GM18907 (cell line): ENCODE measurements at regions not wholly inside any gene's neighbourhood (a gene's known extent, or its start where the extent isn't known, plus 50 kb on each side); places are given as distances from the start of the nearest gene placed in this dataset.

Experiments used
- ATAC-seq: cut with Tn5 transposase; IDR thresholded peaks from one replicate; pipeline ENCODE4 v1.9.1; 2021; ENCODE audit warnings: mild to moderate bottlenecking, moderate library complexity; ENCODE audit not compliant: unreplicated experiment

DNA sequence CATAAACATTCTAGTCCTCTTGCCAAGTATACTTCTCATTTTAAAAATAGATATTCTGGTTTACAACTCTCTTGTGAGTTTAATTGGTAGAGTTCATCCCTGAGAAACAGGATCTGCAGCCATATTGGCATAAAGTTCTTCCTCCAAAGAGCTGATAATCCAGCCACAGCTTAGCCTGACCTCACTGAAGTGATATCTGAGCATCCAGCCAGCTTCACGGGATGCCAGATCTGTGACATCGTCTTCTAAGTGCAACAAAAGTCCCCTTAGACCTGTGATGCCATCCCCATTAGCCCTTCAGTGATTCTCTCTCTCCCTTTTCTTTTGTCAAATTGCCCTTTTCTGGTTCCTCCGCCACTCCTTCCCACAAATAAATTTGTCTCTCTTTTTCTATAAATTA lies 180.6 kb upstream of the STXBP5 start:
- no peak for ATAC-seq

DNA sequence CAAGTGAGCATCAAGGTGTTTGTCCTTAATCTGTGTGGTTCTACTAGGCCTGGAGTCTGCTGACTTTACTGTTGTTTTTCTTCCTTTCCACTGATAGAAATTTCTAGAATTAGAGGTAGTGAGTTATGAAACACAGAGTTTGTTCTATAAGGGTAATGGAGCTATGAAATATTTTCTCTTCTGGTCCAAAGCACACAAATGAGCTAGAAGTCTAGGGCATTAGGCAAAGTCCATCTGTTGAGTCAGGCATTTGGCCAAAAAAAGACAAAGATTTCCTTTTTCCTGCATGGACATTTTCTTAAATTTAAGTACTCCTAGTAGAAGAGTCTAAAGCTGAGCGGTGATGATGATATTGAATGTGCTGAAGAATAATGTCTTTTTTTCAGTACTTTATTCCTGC lies 174.3 kb upstream of the STXBP5 start:
- no peak for ATAC-seq

DNA sequence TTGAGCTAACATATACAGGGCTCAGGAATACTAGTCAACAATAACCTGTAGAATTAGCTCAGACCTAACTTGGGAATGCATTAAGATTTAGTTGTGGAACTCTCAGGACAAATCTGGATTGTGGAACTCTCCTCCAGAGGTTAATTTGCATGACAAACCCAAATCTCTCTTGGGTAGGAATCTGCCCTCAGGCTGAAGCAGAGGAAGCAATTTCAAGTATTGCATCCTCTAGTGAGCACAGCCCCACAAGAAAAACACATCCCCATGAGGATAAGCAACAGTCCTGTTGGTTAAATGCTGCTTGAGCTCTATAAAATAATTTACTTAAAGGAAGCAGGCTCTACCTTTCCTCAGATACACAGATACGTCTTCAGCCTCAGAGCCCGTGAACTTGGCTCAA lies 170.9 kb upstream of the STXBP5 start:
- ATAC-seq: no peak

DNA sequence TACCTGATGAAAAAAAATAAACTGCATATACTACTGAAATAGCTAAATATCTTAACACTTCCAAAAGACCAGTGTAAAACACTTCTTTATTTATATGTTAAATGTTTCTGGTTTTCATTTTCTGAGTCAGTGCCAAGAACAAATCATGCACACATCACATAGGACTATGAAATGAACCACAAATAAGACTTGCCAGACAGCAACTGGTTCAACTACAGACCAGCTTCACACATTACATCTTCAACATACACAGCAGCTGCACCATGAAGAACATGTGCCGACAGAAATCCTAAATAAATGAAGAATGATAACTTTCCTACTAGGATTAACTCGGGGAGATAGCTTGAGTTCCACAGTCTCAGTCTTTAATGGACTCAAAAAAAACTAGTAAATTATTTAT lies 168.3 kb upstream of the STXBP5 start:
- no peak for ATAC-seq

DNA sequence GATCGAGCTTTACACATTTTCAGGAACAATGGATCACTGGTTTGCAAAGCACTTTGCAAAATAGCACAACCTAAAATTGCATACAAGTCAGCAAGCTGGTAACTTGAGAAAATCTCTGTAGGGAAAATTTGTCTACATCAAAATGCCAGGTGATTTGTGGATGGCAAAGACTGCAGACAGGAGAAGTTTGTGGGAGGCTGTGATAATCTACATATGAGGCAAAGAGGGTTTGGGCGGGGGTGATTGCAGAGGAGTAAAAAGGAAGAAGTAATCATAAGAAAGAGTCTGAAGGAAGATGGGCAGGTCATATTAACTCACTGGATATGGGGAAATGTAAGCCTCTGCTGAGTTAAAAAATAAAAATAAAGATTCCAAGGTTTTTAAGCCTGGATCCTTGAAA lies 166.3 kb upstream of the STXBP5 start:
- no peak for ATAC-seq

DNA sequence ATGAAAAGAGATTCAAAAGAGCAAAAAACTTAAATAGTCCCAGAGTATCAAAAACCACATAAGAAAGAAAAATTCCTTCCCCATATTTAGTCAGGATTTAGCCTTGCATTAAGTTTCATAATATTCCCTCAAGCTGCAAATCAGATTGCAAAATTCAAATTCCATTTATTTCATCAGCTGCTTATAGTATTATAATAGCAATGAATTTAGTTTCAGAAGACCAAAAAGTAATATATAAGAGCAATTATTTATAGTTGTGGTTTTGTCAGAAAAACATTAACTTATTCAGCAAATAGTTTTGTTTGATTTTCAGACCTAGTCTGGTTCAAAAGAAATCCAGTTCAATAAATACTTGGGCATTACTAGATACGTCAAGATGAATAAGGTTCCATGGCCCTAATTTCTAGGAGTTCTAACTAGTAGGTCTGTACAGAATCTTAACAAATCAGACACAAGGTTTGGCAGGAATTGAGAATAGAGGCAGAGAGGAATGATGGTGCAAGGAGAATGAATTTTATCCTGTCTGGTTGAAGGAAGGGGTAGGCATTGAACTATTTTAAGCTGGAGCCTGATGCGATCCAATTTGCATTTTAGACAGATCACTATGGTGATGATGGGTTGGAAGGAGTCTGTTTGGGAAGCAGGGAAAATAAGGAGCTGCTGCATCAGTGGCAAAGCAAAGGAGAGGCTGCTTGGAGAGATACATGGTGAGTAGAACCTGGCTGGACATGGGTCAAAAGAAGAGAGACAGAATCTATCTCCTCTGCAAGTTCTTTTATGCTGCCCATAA lies 163.9 kb upstream of the STXBP5 start:
- ATAC-seq: no peak

DNA sequence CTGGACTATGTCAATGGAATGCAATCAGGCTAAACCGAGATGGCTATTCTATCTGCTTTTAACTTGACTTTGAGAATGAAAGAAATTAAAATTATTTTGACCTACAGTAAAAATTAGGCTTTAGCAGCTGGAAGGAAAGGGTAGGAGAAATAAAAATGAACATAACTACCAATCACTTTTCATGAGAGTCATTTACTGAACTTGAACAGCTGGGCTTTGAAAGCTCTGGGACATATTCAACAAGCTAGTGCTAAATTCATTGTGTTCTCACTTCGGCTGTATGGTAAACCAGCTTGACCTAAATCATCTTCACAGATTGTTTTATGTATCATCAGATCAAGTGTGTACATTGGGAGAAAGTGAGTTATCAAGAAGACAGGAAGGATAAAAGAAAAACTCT lies 161.5 kb upstream of the STXBP5 start:
- no peak for ATAC-seq

DNA sequence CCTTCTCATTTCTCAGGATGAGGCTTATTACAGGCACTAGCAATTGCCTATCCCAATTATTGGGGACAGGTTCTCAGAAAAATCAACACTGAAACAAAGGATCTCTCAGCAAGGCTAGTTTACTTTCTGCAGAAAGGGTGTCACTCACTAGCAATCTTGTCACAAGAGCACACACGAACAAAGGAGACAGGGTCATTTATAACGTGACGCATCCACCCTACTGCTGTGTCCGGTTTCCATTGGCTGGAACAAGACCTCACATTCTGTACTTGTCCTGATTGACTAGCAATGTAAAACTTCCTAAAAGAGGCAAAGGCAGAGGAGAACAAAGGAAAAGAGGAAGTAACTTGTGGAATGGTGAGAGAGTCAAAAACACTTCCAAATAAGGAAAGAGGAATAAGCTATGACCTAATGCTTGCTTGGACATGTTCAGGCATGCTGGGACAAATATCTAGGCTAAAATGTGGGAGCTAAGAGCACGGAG lies 160.2 kb upstream of the STXBP5 start:
- no peak for ATAC-seq

DNA sequence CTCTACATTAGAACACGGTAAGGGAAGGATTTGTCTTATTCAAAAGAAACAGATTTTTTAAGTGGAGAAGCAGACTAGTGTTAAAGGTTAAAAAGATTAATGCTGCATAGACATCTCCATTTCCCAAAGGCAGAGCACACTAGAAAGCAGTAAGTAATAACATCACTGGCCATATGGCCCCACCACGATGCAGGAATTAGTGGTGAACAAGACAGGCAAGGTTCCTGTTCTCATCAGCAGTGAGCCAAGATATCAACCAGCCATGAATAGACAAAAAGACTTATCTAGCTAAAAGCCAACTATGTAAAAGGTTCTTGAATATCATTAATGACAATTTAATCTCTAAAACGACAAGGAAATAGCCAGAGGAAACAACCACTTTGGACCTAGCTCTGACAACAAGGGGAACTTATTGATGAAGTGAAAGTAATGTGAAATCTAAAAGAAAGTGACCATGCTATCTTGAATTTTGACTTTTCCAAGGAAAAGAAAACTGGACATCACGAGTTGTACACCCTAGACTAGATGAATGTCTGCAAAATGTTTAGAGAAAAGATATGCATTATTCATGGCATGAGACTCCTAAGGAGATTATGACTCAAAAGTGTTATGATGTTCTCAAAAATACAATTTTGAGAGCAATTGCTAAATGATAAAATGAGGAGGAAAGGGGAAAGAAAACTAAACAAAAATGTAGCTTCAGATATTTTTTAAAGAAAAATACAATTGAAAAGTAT lies 157.9 kb upstream of the STXBP5 start:
- ATAC-seq: no peak

DNA sequence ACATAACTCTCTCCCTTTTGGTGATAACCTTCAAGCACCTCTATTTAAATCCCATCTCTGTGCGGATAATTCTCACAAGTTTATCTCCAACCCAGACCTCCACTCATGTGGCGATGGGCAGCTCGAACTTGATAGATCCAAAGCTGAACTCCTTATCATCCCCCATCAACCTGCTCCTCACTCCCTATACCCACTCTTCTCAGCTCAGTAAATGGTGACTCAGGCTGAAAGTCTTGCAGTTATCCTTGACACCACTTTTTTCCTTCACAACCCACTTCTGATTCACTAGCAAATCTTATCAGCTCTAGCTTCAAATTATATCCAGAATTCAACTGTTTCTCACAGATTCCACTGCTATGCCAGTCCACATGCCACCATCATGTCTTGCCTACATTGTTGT lies 155.3 kb upstream of the STXBP5 start:
- ATAC-seq: no peak

DNA sequence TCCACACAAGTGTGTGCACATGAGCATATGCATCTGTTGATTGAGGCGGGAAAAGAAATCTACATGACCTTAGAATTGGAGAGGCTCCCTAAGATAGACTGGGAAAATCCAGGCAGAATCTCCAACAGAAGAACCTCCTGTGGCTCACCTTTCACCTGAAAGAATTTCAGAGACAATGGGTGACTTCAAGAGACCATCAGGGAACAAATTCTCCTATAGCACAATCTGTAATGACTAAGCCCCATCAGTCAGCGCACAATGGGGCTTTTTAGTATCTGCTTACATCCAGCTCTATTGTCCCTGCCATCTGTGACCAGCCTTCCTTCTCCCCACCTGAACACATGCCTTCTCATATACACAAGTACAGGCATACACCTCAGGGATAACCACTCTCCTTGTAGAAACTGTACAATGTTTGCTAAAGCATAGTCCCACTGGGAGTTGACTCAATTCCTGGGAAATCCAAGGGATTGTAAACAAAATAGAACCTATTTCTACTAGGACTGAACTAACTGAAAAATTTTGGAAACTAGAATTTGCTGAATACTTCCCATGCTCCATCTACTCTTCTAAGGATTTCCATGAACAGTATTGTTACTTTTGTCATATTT lies 150.8 kb upstream of the STXBP5 start:
- no peak for ATAC-seq

DNA sequence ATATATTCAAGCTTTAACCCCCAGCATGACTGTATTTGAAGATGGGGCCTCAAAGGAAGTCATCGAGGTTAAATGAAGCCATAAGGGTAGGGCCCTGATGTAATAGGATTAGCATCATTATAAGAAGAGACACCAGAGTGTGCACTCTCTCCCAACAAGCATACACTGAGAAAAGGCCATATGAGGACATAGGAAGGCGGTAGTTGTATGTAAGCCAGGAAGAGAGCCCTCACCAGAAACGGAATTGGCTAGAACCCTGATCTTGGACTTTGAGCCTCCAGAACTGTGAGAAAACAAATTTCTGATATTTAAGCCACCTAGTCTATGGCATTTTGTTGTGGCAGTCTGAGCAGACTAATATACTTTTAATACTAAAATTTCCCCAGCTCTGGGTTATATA lies 150.1 kb upstream of the STXBP5 start:
- ATAC-seq: no peak

DNA sequence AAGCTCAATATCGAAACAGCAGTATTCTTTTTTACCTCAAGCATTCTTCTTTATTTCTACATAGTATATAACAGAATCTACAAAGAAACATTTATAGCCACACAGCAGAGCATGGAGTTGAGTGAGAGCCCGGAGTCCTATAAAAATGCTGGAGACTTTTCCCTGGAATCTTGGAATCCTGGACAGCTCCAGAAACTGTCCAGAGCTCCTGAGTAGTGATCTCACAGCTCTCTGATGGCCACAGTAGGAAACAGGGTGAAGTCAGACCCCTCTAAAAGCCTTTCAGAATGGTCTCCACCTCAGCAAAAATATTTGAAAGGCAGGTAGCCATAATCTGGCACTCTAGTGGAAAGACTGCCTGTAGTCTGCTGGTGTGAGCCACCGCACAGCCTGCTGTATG lies 149.3 kb upstream of the STXBP5 start:
- ATAC-seq: no peak

DNA sequence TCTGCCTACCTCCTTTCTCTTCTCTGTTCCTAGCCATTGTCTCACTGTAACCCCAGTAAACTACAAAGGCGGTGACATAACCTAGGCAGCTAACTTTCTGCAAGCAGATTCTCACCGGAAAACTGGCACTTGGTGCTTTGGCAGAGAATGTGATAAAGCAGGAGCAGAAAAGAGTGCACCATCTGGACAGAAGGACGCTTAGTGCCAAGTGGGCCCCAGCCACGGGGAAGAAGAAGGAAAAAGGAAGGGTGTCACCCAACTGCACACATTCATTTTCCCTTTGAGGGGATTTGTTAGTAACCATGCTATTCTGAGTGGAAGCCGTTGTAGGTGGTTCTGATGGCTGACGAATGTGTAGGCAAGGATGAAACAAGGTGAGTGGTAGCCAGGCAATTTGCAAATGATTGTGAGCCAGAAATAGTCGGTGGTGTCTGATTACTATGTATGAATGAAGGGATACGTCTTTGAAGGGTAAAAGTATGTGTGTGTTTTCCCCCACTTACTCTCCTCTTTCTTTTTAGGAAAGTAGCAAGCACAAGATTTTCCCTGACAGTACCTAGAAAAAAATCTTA lies 148.3 kb upstream of the STXBP5 start:
- no peak for ATAC-seq

DNA sequence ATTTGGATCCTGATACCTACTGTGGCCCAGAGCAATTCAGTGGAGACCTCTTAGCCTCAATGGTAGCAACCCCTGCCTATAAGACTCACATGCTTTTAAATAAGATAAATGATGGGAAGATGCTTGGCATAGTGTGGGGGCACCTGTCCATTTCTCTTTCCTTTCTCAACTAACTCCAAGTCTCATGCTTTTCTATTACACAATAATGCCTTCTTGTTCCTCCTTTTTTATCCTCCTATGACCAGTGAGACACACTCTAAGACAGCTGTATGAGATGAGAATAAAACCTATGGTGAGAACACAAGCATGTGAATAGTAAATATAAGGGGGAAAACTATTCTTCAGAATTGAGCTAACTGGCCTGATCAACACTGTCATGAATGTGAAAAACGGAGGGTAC lies 147.0 kb upstream of the STXBP5 start:
- ATAC-seq: no peak

DNA sequence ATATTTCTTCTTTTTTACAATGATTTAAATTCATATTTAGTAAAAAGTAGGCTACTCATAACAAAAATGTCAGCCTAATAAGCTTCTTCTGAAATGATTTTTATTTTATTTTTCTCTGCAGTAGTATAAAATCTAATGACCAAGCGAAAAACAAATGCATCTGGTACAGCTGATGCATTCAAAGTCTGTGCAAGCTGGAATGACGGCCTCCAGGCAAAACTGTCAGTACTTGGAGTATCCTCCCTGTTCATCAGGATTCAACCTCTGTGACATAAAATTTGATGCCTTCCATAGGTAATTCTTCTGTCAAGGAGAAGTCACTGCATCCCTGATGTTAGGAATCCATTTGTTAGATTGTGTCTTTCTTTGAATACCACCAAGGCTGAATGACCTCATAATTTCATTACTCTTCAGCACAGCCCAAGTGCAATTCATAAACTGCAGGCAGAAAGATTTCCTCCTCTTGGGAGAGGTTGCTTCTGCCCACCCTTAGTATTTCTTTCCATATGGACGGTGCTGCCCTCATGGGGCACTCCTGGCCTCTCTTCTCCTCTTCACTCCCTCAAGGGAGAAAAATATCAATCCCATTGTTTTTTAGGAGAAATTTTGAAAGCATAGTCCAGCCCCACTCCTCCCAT lies 146.4 kb upstream of the STXBP5 start:
- ATAC-seq: no peak

DNA sequence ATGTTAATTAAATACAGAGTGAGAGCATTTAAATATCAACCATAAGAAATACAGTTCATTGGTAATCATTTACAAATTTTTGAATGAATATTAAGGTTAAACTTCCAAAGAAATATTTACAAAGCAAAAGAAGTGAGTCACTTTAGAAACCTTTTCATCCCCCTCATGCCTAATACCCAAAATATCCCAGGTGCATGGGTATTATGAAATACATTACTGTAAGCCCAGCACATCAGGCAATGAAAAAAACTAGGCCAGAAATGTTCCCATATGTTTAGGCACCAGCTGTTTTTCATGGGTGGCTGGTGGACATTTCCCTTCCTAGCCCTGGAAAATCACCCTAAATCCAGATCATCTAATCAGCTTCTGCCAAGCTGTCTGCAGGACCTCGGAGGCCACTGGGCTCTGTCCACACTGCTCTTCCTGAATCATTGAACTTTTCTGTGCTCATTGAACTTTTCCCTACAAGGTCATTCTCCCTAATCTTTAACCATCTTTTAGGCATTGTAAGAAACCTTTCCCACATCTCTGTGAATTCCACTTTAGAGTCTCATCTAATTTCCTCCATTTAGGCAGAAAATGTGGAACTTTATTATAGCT lies 145.3 kb upstream of the STXBP5 start:
- ATAC-seq: no peak

DNA sequence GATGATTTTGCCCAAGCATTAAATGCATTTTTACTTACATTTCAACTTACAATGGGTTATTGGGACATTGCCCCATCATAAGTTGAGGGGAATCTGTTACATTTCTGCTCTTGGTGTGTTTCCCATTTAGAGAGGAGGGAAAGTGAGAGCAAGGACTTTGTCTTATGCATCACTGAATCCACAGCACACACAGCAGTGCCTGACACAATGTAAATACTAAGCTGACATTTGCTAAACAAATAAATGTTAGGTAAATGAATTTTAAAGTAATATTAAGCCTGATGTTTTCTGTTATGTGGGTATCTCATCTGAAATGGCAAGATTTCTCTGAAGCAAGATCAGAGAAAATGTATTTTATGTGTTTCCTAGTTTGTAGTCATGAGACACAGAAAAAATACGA lies 143.6 kb upstream of the STXBP5 start:
- ATAC-seq: no peak

DNA sequence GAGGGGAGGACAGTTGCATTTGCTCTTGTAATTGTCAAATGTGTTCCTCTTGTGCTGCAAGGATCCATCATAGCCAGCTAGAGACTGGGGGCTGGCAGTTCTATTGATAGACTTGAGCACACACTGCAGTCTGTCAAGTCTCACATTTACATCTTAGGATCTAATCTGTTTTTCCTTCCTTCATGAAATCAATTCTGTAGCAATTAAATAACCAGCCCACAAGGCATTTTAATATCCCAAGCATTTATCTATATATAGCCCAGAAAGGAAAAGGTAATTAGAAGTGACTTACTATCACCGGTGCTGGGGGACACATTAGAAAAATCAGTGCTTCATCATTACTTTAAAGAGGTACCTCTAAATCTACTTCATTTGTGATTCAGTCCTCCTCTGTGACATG lies 143.0 kb upstream of the STXBP5 start:
- no peak for ATAC-seq

DNA sequence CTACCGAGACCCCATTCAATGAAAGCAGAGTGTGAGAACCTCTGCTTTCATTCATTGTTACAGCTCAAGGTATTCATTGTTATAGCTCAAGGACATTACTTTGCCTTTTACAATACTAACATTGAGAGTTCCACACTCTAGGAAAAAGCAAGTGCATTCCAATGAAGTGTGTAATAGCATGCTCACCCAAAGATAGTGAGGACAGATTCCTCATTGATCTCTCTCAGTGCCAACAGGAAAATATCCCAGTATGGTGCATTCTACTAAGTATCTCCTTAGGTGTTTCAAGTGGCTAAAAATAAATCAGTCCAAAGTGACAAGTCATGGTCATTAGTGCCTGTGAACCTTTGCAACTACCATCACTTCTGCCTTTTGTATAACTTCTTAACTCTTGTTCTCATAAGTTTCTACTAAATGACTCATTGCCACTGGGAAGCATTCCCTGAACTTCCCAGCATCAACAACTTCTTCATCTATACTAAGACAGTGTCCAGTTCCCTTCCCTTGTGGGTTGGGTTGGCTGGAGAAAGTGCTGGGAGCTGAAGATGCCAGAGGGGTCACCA lies 140.7 kb upstream of the STXBP5 start:
- no peak for ATAC-seq

DNA sequence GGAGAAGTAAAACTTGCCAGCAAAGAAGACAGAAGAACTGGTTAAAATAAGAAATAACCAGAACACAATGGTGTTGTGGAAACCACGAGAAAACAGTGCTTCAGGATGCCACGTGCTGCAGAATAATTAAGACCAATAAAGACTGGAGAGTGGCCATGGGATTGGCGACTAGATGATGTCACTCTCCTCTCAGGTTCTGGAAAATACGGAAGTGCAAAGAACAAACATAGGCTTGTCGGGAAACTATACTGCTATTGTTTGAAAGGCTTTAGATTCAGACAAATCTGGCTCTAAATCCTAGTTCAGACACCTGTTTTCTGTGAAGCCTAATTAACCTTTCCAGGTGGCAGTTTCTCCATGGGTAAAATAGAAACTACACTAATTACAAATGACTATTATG lies 138.4 kb upstream of the STXBP5 start:
- ATAC-seq: no peak
